HG02610 (cell line): ENCODE measurements at regions not wholly inside any gene's neighbourhood (a gene's known extent, or its start where the extent isn't known, plus 50 kb on each side); places are given as distances from the start of the nearest gene placed in this dataset.
A peak's percentile ranks its signal among the peaks of the same experiment; 100 is the strongest.
"Not testable (repeated sequence)": the region's sequence is repeated elsewhere in the genome, so short reads cannot be mapped to it uniquely, and the experiment has no call there.

Experiments used
- ATAC-seq: cut with Tn5 transposase; IDR thresholded peaks from one replicate; pipeline ENCODE4 v1.9.1; 2021; ENCODE audit warnings: mild to moderate bottlenecking, moderate library complexity; ENCODE audit not compliant: unreplicated experiment

GRCh38 chr4:126385954-126386353 lies 1071.2 kb downstream of the FAT4 start:
- ATAC-seq, result no peak

GRCh38 chr4:126386512-126386911 lies 1071.8 kb downstream of the FAT4 start:
- ATAC-seq, result no peak

- no peak for ATAC-seq
These were observed 1080.9 kb downstream of the FAT4 start for GRCh38 chr4:126395664-126396063.

GRCh38 chr4:126396121-126396520 lies 1081.4 kb downstream of the FAT4 start:
- no peak for ATAC-seq

GRCh38 chr4:126396703-126397102 lies 1081.9 kb downstream of the FAT4 start:
- no peak for ATAC-seq

GRCh38 chr4:126404549-126404948 lies 1089.8 kb downstream of the FAT4 start:
- ATAC-seq, result no peak

GRCh38 chr4:126405369-126405982 lies 1090.7 kb downstream of the FAT4 start:
- peak; percentile 70 for ATAC-seq

GRCh38 chr4:126409746-126410145 lies 1095.0 kb downstream of the FAT4 start:
- no peak for ATAC-seq

- ATAC-seq, result no peak
These were observed 1096.3 kb downstream of the FAT4 start for GRCh38 chr4:126411047-126411446.

- ATAC-seq, result not testable (repeated sequence)
These were observed 1097.6 kb downstream of the FAT4 start for GRCh38 chr4:126412310-126412709.

- no peak for ATAC-seq
These were observed 1100.0 kb downstream of the FAT4 start for GRCh38 chr4:126414741-126415140.

- no peak for ATAC-seq
These were observed 1104.5 kb downstream of the FAT4 start for GRCh38 chr4:126419266-126419665.

GRCh38 chr4:126427853-126428252 lies 1113.1 kb downstream of the FAT4 start:
- no peak for ATAC-seq

- ATAC-seq, result no peak
These were observed 1116.3 kb downstream of the FAT4 start for GRCh38 chr4:126431049-126431448.

GRCh38 chr4:126435491-126435890 lies 1120.7 kb downstream of the FAT4 start:
- ATAC-seq, result no peak

GRCh38 chr4:126440297-126440696 lies 1125.5 kb downstream of the FAT4 start:
- ATAC-seq, result no peak

GRCh38 chr4:126441173-126442035 lies 1126.6 kb downstream of the FAT4 start:
- no peak for ATAC-seq

GRCh38 chr4:126445596-126445995 lies 1130.8 kb downstream of the FAT4 start:
- ATAC-seq, result no peak

- ATAC-seq, result no peak
These were observed 1132.2 kb downstream of the FAT4 start for GRCh38 chr4:126446917-126447316.

- ATAC-seq, result no peak
These were observed 1133.5 kb downstream of the FAT4 start for GRCh38 chr4:126448086-126448845.

GRCh38 chr4:126451237-126451873 lies 1136.6 kb downstream of the FAT4 start:
- ATAC-seq, result no peak
